Subcutaneous abdominal adipose tissue (tissue), 5 donors: ENCODE measurements at regions not wholly inside any gene's neighbourhood (a gene's known extent, or its start where the extent isn't known, plus 50 kb on each side); places are given as distances from the start of the nearest gene placed in this dataset.

Experiments used
- H3K27ac ChIP-seq: one replicate; pipeline ENCODE4 v1.7.0; 2013; ENCODE audit warnings: low read depth, mild to moderate bottlenecking, inconsistent platforms, low read length, moderate library complexity
- H3K27me3 ChIP-seq, 5 donors: one replicate each; pipeline ENCODE4 v1.7.0; 2013; ENCODE audit warnings: low read length in 5 of 5, inconsistent platforms in 1 of 5; ENCODE audit not compliant: control insufficient read depth in 5 of 5, insufficient read depth in 4 of 5
- H3K36me3 ChIP-seq, 5 donors: one replicate each; pipeline ENCODE4 v1.7.0; 2013; ENCODE audit warnings: low read length in 5 of 5; ENCODE audit not compliant: control insufficient read depth in 5 of 5, insufficient read depth in 5 of 5
- H3K4me1 ChIP-seq, 5 donors: one replicate each; pipeline ENCODE4 v1.7.0; 2013; ENCODE audit warnings: low read length in 5 of 5, mild to moderate bottlenecking in 3 of 5, moderate library complexity in 1 of 5; ENCODE audit not compliant: control insufficient read depth in 5 of 5, insufficient read depth in 5 of 5
- H3K4me3 ChIP-seq, 5 donors: one replicate each; pipeline ENCODE4 v1.7.0; 2013; ENCODE audit warnings: low read length in 5 of 5, low read depth in 1 of 5
- H3K9ac ChIP-seq, 5 donors: one replicate each; pipeline ENCODE4 v1.7.0; 2013; ENCODE audit warnings: low read length in 5 of 5, mild to moderate bottlenecking in 4 of 5, moderate library complexity in 3 of 5
- H3K9me3 ChIP-seq, 5 donors: one replicate each; pipeline ENCODE4 v1.7.0; 2013; ENCODE audit warnings: low read length in 5 of 5; ENCODE audit not compliant: control insufficient read depth in 5 of 5
- donor health status: healthy.
- donor health status: healthy.
- donor health status: healthy.
- donor health status: healthy.
- donor health status: healthy.

DNA sequence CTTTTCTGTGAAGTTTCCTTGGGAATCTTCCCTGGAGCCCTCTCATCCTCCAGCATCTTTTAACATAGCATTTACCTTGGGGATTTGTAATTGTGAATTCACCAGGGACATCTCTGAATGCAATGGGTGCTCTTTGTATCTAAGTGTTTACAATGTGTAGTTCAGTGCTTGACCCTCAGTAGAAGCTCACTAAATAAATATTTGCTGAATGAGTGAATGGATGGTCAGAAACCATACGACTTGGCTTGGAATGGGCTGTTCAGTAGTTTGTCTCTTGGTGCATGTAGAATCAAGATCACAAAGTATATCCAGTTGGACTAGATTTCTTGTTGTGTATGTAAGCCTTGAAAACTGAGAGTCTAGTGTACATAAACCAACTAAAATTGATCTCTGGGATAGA is 81.8 kb upstream of the MEF2C start:
- no peak overlapping the region for H3K4me3 ChIP-seq
- H3K9me3 ChIP-seq, result no peaks in the 10 kb centered on the region
- no peaks in the 10 kb centered on the region for H3K36me3 ChIP-seq
- no peaks in the 10 kb centered on the region for H3K27me3 ChIP-seq
- no peaks in the 10 kb centered on the region for H3K4me1 ChIP-seq
- no peak overlapping the region for H3K9ac ChIP-seq
- H3K27ac ChIP-seq, result no peak overlapping the region

DNA sequence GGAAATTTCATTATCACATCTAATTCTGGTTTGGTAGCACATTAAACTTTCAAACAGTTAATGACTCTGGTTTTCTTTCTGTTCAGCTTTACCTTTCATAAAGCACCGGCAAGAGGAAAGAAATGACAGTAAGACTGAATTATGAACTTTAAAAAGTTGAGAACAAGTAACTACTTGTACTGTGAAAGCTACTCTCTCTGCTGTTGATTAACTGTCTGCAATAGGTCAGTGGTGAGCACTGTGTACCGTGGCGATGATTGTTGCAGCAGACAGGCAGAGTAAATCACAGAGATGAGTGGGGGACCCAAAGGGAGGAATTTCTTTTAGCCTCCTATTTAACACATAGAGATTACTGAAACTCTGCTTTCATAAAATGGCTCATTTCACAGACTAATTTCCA is 74.0 kb upstream of the MEF2C start:
- Histone ChIP-seq H3K27ac (no peak overlapping the region), H3K9ac (no peak overlapping the region)

DNA sequence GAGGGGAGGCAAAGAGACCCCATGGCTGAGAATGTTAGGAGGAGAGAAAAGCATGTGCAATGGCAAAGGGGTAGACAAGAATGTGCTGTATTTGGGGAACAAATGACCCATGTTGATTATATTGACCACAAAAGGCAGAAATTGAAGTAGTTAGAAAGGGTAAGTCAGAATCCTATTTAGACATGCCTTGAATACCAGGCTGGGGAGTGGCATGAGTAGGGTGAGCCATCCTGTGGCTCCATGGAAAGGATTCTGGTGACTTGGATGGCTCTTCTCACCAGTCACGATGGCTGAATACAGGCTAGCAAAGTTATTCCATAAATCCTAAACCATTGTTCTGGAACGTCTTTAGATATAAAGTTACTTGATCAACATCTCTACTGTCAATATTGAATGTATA is 73.4 kb upstream of the MEF2C start:
- no peaks in the 10 kb centered on the region for H3K27me3 ChIP-seq
- no peaks in the 10 kb centered on the region for H3K4me1 ChIP-seq
- no peak overlapping the region for H3K27ac ChIP-seq
- H3K9ac ChIP-seq, result no peak overlapping the region
- no peaks in the 10 kb centered on the region for H3K9me3 ChIP-seq
- H3K4me3 ChIP-seq, result no peak overlapping the region
- H3K36me3 ChIP-seq, result no peaks in the 10 kb centered on the region

More for the DNA sequence above, 74.0 kb upstream of the MEF2C start:
- no peaks in the 10 kb centered on the region for H3K4me1 ChIP-seq
- no peaks in the 10 kb centered on the region for H3K9me3 ChIP-seq
- no peaks in the 10 kb centered on the region for H3K27me3 ChIP-seq
- H3K4me3 ChIP-seq, result no peak overlapping the region
- H3K36me3 ChIP-seq, result no peaks in the 10 kb centered on the region

DNA sequence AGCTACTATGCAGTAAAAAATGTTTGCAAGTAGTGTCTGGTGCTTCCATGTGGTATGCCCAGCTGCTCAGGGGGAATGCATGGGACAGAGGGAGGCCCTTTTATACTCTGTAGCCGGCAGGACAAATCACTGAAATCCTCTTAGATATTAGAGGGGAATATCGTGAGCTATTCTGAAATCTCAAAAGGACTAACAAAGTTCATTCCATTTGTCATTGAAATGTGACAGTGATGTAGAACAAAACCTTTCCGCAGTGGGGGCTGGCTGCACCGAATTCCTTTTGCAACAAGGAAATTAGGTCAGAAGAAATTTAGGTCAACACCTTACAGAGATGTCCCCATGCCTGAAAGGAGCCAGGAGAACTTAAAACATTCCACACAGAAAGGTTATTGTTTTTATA is 72.4 kb upstream of the MEF2C start:
- Histone ChIP-seq H3K27ac (no peak overlapping the region), H3K4me3 (no peak overlapping the region), H3K36me3 (no peaks in the 10 kb centered on the region), H3K9ac (no peak overlapping the region), H3K9me3 (no peaks in the 10 kb centered on the region), H3K4me1 (no peaks in the 10 kb centered on the region), H3K27me3 (no peaks in the 10 kb centered on the region)

DNA sequence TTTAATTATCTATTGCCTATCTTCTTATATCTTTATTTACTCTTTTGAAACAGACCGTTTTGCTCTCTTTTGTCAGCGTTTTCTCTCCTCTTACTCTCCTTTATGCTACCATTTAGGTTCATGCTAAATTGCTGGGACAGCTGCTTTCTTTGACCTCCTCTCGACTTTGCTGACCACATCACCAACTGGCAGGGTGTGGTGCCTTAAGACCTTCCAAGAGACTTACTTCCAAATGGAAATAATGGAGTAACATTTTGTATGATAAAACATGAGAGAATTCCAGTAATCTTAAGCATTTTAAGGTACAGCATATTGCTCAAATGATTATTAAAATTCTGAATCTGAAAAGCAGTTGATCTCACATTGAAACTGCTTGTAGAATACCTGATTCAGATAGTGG is 71.5 kb upstream of the MEF2C start:
- H3K9me3 ChIP-seq, result no peaks in the 10 kb centered on the region
- no peaks in the 10 kb centered on the region for H3K4me1 ChIP-seq
- H3K4me3 ChIP-seq, result no peak overlapping the region
- H3K27ac ChIP-seq, result no peak overlapping the region
- no peak overlapping the region for H3K9ac ChIP-seq
- H3K27me3 ChIP-seq, result no peaks in the 10 kb centered on the region
- no peaks in the 10 kb centered on the region for H3K36me3 ChIP-seq

DNA sequence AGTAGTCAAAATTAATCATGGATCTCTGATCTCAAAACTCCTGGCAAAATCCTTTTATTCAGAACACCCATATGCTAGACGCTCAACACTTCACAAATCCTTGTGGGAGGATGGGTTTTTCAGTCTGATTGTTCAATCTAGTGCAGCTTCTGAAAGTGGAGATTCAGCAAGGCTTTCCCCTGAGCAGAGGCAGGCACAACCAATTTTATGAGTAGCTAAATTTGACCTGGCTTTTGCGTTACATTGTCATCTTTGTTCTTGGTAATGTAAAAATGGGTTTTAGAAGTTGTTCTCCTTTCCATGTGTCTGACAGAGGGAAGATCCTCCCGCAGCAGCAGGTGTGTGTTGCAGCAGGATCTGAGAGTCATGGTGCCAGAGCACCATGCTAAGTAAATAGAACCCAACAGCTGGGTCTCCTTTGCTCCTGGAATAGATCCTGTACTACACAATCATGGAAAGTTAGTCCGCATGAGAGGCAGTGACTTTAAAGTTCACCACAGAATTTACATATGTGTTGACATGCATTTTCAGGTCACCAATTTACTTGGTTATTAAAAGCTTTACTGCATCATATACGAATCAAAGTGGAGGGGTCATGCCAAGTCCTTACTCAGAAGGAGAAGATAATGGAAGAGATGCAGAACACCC is 70.1 kb upstream of the MEF2C start:
- Histone ChIP-seq H3K9ac (no peak overlapping the region), H3K27me3 (no peaks in the 10 kb centered on the region), H3K4me1 (no peaks in the 10 kb centered on the region), H3K4me3 (no peak overlapping the region), H3K9me3 (no peaks in the 10 kb centered on the region), H3K36me3 (no peaks in the 10 kb centered on the region), H3K27ac (no peak overlapping the region)

DNA sequence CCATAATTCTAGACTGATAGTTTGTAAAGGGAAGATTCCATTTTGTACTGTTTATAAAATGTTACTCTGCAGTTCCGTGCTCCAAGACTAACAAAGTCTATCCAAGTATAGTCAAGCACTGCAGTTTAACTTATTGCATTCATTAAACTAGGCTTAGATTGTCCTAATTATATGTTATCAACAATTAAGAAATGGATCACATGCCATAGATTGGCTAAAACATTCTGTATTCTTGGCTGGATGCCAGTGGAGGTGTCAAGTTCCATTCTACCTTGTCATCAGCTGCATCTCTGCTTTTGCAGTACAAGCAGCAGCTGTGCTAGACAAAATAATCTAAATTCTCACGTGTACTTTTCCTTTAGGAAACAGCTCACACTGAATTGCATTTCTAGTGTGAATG is 69.4 kb upstream of the MEF2C start:
- Histone ChIP-seq H3K27me3 (no peaks in the 10 kb centered on the region), H3K4me1 (no peaks in the 10 kb centered on the region), H3K9ac (no peak overlapping the region), H3K4me3 (no peak overlapping the region), H3K27ac (no peak overlapping the region), H3K9me3 (no peaks in the 10 kb centered on the region), H3K36me3 (no peaks in the 10 kb centered on the region)

DNA sequence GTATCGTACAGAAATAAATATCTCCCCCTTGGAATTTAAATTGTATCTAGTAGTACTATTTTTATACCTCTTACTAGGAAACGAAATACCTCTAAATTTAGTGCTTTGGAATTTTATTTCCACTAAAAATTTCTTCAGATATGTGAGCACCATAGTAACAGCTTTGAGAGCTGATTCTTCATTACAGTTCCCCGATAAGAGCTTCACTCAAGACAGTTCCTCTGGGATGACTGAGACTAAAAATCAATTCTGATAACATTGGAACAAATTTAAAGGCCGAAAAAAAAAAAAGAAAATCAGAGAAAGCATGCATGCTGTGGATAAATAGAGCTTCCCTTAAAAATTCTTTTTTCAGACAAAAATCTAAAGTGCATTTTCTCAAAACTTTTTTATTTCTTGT is 68.5 kb upstream of the MEF2C start:
- no peaks in the 10 kb centered on the region for H3K4me1 ChIP-seq
- no peak overlapping the region for H3K9ac ChIP-seq
- H3K36me3 ChIP-seq, result no peaks in the 10 kb centered on the region
- H3K4me3 ChIP-seq, result no peak overlapping the region
- H3K27ac ChIP-seq, result no peak overlapping the region
- no peaks in the 10 kb centered on the region for H3K27me3 ChIP-seq
- no peaks in the 10 kb centered on the region for H3K9me3 ChIP-seq

DNA sequence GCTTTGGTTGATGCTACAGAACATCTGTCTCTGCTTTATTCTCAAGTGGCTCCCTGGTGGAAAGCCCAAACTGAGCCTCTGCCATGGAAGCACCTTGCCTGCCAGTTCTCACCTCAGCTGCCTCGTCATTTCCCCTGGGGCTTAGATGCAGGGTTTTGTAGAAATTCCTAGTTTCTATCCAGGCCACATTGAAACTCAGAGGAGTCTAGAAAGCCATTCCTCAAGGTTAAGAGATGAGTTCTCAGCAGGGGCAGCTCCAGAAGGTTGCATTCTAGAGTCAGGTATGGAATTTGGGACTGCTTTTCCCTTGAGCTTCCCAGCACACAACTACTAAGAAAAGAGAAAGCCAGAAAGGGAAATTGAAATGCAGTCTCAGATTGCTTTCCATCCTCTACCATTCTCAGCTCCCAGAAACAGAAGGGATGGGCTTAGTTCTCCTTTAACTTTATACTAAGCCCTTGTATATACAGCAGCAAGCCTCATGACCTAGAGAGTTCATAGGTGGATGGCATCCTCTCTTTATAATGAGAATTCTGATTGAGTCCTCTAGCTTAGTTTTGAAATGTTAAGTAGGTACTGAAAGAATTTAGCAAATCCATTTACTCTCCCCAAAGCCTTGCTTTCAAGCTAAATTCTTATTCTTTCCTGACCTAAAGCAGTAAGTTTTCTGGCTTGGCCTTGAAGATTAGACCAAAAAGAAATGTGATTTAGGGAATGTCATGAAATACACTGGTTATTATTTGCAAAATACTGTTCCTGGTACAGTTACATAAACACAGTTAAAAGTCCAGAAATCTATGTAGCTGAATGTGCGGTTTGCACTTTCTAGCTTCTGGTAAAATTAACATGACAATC is 66.0 kb upstream of the MEF2C start:
- no peaks in the 10 kb centered on the region for H3K36me3 ChIP-seq
- H3K9me3 ChIP-seq, result no peaks in the 10 kb centered on the region
- no peak overlapping the region for H3K27ac ChIP-seq
- H3K4me1 ChIP-seq, result no peaks in the 10 kb centered on the region
- no peaks in the 10 kb centered on the region for H3K27me3 ChIP-seq
- H3K4me3 ChIP-seq, result no peak overlapping the region
- H3K9ac ChIP-seq, result no peak overlapping the region

DNA sequence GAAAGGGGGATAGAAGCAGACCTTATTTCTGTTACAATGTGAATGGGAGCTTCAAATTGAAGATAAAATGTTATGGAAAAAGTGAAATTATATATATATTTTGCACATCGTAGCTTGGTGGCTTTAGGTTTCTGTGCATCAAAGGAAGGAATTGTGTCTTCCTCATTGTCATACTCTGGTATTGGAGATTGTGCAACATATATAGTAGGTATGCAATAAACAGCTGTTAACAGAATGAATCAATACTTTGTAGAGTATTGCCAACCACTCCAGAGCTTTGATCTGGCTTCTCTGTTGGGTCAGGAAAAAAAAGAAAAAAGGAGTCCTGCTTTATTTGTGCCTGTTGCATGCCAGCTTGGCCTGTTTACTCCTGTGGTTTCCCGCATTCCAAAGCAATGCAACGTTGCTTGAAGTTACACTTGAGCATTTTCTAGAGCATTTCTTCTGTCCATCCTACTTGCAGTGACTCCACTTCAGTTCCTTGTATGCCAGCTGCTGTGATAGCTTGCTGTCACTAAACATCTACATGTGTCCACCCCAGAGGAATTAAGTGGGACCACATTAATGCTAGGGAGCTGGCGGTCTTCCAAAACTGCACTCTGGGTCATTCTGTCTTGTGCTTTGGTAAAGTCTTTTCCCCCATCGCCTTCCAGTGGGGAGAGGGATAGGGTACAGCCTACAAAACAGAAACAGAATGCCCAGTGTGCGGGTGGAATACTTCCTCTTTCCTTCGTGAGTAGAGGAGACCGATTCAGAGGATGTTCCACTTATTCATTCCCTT is 62.0 kb upstream of the MEF2C start:
- H3K27ac ChIP-seq, result no peak overlapping the region

More for the DNA sequence above, 62.0 kb upstream of the MEF2C start:
- H3K9ac ChIP-seq, result no peak overlapping the region
- H3K4me3 ChIP-seq, result no peak overlapping the region
- H3K36me3 ChIP-seq, result no peaks in the 10 kb centered on the region
- H3K27me3 ChIP-seq, result no peaks in the 10 kb centered on the region
- H3K9me3 ChIP-seq, result no peaks in the 10 kb centered on the region
- peaks cover 0 to 6% (median 0%) of the 10 kb centered on the region in 5 donors for H3K4me1 ChIP-seq
